ENCODE measurements at regions not wholly inside any gene's neighbourhood (a gene's known extent, or its start where the extent isn't known, plus 50 kb on each side); places are given as distances from the start of the nearest gene placed in this dataset.

DNA sequence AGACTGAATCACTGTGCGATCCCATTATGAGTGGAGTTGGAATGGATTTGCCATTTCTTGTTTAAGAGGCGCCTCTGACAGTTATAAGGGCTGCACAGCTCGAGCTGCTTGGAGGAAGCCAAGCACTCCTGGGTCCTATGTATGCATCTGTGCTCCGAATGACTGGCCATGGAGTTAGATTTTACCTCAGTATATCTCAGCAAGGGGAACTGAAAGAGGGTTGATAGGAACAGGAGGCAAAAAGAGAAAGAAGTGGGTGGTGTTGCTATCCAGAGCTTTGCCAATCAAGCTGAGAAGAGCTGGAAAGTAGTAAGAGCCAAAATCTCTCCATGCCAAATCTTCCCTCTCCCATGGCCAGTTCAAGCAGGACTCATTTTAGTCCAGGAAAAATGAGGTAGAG lies 632.0 kb upstream of the KIRREL3 start:
- no peak overlapping the region for H3K27ac ChIP-seq (ENCODE audit: low read depth in 1 of 2, low read length in 1 of 2)
- TF ChIP-seq, protein P1, sequence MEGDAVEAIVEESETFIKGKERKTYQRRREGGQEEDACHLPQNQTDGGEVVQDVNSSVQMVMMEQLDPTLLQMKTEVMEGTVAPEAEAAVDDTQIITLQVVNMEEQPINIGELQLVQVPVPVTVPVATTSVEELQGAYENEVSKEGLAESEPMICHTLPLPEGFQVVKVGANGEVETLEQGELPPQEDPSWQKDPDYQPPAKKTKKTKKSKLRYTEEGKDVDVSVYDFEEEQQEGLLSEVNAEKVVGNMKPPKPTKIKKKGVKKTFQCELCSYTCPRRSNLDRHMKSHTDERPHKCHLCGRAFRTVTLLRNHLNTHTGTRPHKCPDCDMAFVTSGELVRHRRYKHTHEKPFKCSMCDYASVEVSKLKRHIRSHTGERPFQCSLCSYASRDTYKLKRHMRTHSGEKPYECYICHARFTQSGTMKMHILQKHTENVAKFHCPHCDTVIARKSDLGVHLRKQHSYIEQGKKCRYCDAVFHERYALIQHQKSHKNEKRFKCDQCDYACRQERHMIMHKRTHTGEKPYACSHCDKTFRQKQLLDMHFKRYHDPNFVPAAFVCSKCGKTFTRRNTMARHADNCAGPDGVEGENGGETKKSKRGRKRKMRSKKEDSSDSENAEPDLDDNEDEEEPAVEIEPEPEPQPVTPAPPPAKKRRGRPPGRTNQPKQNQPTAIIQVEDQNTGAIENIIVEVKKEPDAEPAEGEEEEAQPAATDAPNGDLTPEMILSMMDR (IDR thresholded peaks at IDR 0.05; ENCODE audit: control extremely low read depth, extremely low read depth): no peak
- H3K4me3 ChIP-seq: no peak overlapping the region
- no peaks in the 10 kb centered on the region for H3K36me3 ChIP-seq (ENCODE audit: control insufficient read depth in 4 of 4, insufficient read depth in 4 of 4, low read length in 4 of 4)
- ATAC-seq (ENCODE audit: insufficient read depth, low FRiP score) (no peak), DNase-seq (peak in 1 of 3 donors; percentile 6)
- no peaks in the 10 kb centered on the region for H3K27me3 ChIP-seq (ENCODE audit: control insufficient read depth in 3 of 3, insufficient read depth in 3 of 3, low read length in 2 of 3)
- WGBS, 2 donors: 78 to 90% methylated on average over 4 of the region's 4 CpGs
- H3K9ac ChIP-seq (ENCODE audit: insufficient read depth in 1 of 2, low read length in 2 of 2): no peak overlapping the region
- H3K9me3 ChIP-seq (ENCODE audit: control insufficient read depth in 4 of 4, insufficient read depth in 3 of 4, low read length in 3 of 4): no peaks in the 10 kb centered on the region
- H3K4me1 ChIP-seq (ENCODE audit: control insufficient read depth in 5 of 5, insufficient read depth in 5 of 5, low read length in 5 of 5): peaks cover 0 to 14% (median 3%) of the 10 kb centered on the region in 5 donors

DNA sequence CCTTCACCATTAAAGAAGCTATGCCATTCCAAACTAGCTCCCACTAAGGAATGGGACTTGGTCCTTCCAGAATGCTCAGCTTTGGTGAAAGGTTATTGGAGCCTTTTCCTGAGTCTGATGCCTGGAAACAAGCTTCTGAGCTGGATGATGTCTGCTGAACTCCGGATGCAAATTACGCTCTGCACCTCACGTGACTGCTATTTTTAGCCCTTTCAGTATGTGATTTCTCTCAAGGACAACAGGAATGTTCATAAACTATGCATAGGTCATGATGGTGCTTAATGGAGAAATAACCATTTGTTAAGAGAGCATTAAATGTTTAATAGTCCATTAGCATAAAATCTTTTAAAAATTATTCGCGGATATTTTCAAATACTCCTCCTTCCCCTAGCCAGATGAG lies 631.4 kb upstream of the KIRREL3 start:
- H3K4me3 ChIP-seq: no peak overlapping the region
- no peaks in the 10 kb centered on the region for H3K27me3 ChIP-seq (ENCODE audit: control insufficient read depth in 3 of 3, insufficient read depth in 3 of 3, low read length in 2 of 3)
- H3K36me3 ChIP-seq (ENCODE audit: control insufficient read depth in 4 of 4, insufficient read depth in 4 of 4, low read length in 4 of 4): no peaks in the 10 kb centered on the region
- TF ChIP-seq, protein P1 (IDR thresholded peaks at IDR 0.05; ENCODE audit: control extremely low read depth, extremely low read depth): no peak
- H3K9me3 ChIP-seq (ENCODE audit: control insufficient read depth in 4 of 4, insufficient read depth in 3 of 4, low read length in 3 of 4): no peaks in the 10 kb centered on the region
- H3K27ac ChIP-seq (ENCODE audit: low read depth in 1 of 2, low read length in 1 of 2): no peak overlapping the region
- no peak for ATAC-seq (ENCODE audit: insufficient read depth, low FRiP score)
- DNase-seq: no peak
- H3K4me1 ChIP-seq (ENCODE audit: control insufficient read depth in 5 of 5, insufficient read depth in 5 of 5, low read length in 5 of 5): peaks cover 0 to 14% (median 3%) of the 10 kb centered on the region in 5 donors
- WGBS, 2 donors: 89 to 91% methylated on average over 5 of the region's 5 CpGs
- H3K9ac ChIP-seq (ENCODE audit: insufficient read depth in 1 of 2, low read length in 2 of 2): no peak overlapping the region

DNA sequence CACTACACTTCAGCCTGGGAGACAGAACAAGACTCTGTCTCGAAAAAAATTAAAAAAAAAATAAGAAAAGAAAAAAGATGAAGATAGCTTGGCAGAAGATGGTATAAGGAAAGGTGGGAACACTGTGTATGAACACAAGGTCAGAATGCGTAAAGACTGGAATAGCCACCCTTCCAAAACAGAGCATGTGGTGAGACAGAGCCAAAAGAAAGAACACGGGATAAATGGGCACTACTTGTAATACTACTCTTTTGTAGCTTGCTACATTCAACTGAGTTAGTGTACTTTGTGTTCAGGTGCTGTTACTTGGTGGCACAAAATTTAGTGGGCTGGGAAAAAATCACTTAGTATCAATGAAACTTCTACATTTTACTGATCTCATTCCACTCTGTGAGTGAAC lies 628.6 kb upstream of the KIRREL3 start:
- no peaks in the 10 kb centered on the region for H3K27me3 ChIP-seq (ENCODE audit: control insufficient read depth in 3 of 3, insufficient read depth in 3 of 3, low read length in 2 of 3)
- peaks cover 0 to 21% (median 3%) of the 10 kb centered on the region in 5 donors for H3K4me1 ChIP-seq (ENCODE audit: control insufficient read depth in 5 of 5, insufficient read depth in 5 of 5, low read length in 5 of 5)
- WGBS, 2 donors: 88 to 92% methylated on average over 3 of the region's 3 CpGs
- ATAC-seq (ENCODE audit: insufficient read depth, low FRiP score) (no peak), DNase-seq (no peak)
- H3K9ac ChIP-seq (ENCODE audit: insufficient read depth in 1 of 2, low read length in 2 of 2): no peak overlapping the region
- TF ChIP-seq, protein P1 (IDR thresholded peaks at IDR 0.05; ENCODE audit: control extremely low read depth, extremely low read depth): no peak
- H3K9me3 ChIP-seq (ENCODE audit: control insufficient read depth in 4 of 4, insufficient read depth in 3 of 4, low read length in 3 of 4): no peaks in the 10 kb centered on the region
- H3K36me3 ChIP-seq (ENCODE audit: control insufficient read depth in 4 of 4, insufficient read depth in 4 of 4, low read length in 4 of 4): no peaks in the 10 kb centered on the region
- H3K27ac ChIP-seq (ENCODE audit: low read depth in 1 of 2, low read length in 1 of 2): no peak overlapping the region
- H3K4me3 ChIP-seq: no peak overlapping the region

DNA sequence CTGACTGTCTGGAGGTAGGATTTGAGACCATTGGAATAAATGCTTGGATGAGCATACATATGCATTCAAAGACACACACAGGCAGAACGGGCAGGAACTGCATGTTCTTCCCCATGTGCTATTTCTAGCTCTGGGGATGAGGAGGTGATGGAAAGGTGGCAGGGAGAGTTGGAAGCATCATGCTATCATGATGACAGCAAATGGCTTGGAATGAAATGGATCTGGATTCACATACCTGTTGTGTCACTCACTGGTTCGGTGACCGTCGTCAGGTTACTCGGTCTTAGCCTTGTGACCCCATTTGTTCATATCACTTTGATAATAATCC lies 627.9 kb upstream of the KIRREL3 start:
- WGBS, 2 donors: 94% methylated on average over 5 of the region's 5 CpGs
- Histone ChIP-seq H3K27me3 (ENCODE audit: control insufficient read depth in 3 of 3, insufficient read depth in 3 of 3, low read length in 2 of 3) (no peaks in the 10 kb centered on the region), H3K9ac (ENCODE audit: insufficient read depth in 1 of 2, low read length in 2 of 2) (no peak overlapping the region), H3K27ac (ENCODE audit: low read depth in 1 of 2, low read length in 1 of 2) (no peak overlapping the region), H3K4me3 (no peak overlapping the region), H3K9me3 (ENCODE audit: control insufficient read depth in 4 of 4, insufficient read depth in 3 of 4, low read length in 3 of 4) (no peaks in the 10 kb centered on the region), H3K4me1 (ENCODE audit: control insufficient read depth in 5 of 5, insufficient read depth in 5 of 5, low read length in 5 of 5) (peaks cover 0 to 21% (median 3%) of the 10 kb centered on the region in 5 donors), H3K36me3 (ENCODE audit: control insufficient read depth in 4 of 4, insufficient read depth in 4 of 4, low read length in 4 of 4) (no peaks in the 10 kb centered on the region)
- TF ChIP-seq, protein P1 (IDR thresholded peaks at IDR 0.05; ENCODE audit: control extremely low read depth, extremely low read depth): no peak
- no peak for DNase-seq
- ATAC-seq (ENCODE audit: insufficient read depth, low FRiP score): no peak
